SJSA1 (cell line): ENCODE measurements at regions not wholly inside any gene's neighbourhood (a gene's known extent, or its start where the extent isn't known, plus 50 kb on each side); places are given as distances from the start of the nearest gene placed in this dataset.
"Not testable (repeated sequence)": the region's sequence is repeated elsewhere in the genome, so short reads cannot be mapped to it uniquely, and the experiment has no call there.

Experiments
- DNase-seq, 2 experiments: peaks; one replicate each; pipeline ENCODE4 v3.0.0-alpha.2; 2015 to 2020; ENCODE audit warnings: low spot score in 2 of 2, low read depth in 1 of 2
- H3K27ac ChIP-seq: fragments of 250-450 bp; sonication (Bioruptor Pico); 2 replicates; pipeline ENCODE4 v1.5.1; 2020; ENCODE audit warnings: mild to moderate bottlenecking, moderate library complexity
- H3K27me3 ChIP-seq: fragments of 250-450 bp; sonication (Bioruptor Pico); replicated peaks from 2 replicates; pipeline ENCODE4 v1.5.1; 2020; ENCODE audit warnings: mild to moderate bottlenecking, moderate library complexity
- H3K36me3 ChIP-seq: fragments of 250-450 bp; sonication (Bioruptor Pico); 2 replicates; pipeline ENCODE4 v1.5.1; 2020; ENCODE audit warnings: mild to moderate bottlenecking
- H3K4me1 ChIP-seq: fragments of 250-450 bp; sonication (Bioruptor Pico); replicated peaks from 2 replicates; pipeline ENCODE4 v1.6.1; 2021; ENCODE audit warnings: mild to moderate bottlenecking
- H3K4me3 ChIP-seq: fragments of 250-450 bp; sonication (Bioruptor Pico); 2 replicates; pipeline ENCODE4 v1.5.1; 2020; ENCODE audit warnings: mild to moderate bottlenecking
- H3K9me3 ChIP-seq: fragments of 250-450 bp; sonication (Bioruptor Pico); replicated peaks from 2 replicates; pipeline ENCODE4 v1.5.1; 2020; ENCODE audit warnings: mild to moderate bottlenecking

DNA sequence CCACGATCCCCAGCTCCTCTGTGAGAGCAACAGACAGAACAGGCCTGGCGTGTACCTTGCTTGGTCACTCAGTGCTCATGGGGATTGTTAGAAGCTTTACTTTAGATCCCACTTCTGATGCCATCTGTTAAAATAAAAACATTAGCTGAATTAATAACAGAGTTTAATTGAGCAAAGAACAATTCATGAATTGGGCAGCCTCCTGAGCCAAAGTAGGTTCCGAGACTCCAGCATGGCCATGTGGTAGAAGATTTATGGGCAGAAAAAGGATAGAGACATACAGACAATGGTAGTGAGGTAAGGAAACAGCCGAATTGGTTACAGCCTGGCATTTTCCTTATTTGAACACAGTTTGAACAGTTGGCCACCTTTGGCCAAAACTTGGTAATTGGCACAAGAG is 223.9 kb upstream of the TRPC4 start:
- DNase-seq = no peak
- Histone ChIP-seq H3K36me3 (no peaks in the 10 kb centered on the region), H3K4me1 (no peaks in the 10 kb centered on the region), H3K4me3 (no peak overlapping the region), H3K27me3 (no peaks in the 10 kb centered on the region), H3K27ac (no peak overlapping the region), H3K9me3 (no peaks in the 10 kb centered on the region)

DNA sequence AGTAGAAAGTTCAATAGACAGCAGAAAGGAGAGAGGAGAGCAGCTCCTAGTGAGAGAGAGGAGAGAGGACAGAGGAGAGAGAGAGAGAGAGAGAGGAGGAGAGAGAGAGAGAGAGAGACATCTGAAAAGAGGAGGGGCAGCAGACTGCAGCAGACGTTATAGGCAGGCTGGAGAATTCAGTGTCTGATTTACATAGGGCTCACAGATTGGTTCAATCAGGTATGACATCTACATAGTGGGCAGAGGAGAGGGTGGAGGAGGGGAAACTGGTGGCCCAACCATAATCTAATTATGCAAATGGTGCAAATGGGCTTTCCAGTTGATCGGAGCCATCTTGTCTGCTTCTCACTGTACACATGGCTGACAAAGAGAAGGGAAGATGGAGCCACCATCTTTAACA is 221.3 kb upstream of the TRPC4 start:
- Histone ChIP-seq H3K27me3 (no peaks in the 10 kb centered on the region), H3K4me1 (no peaks in the 10 kb centered on the region), H3K4me3 (no peak overlapping the region), H3K27ac (no peak overlapping the region), H3K36me3 (no peaks in the 10 kb centered on the region), H3K9me3 (no peaks in the 10 kb centered on the region)
- DNase-seq = no peak

DNA sequence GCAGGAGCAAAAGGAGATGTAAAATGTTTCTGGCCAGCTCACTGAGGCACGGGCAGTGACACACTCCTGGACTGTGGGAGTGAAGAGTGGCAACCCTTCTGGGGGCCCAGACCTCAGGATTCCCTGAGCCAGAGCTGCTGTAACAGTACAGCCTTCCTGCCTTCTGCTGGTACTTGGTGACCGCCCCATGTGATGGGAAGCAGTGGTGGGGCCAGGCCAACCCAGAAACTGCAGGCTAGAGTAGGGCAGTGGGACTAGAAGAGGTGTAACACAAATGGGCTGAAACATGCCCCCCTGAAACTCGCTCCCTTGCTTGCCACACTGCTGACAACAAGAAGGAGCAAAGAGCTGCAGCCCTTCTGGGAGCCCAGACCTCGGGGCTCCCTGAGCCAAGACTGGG is 217.1 kb upstream of the TRPC4 start:
- no peak for DNase-seq
- Histone ChIP-seq H3K4me1 (no peaks in the 10 kb centered on the region), H3K4me3 (no peak overlapping the region), H3K36me3 (no peaks in the 10 kb centered on the region), H3K9me3 (no peaks in the 10 kb centered on the region), H3K27me3 (no peaks in the 10 kb centered on the region), H3K27ac (no peak overlapping the region)

DNA sequence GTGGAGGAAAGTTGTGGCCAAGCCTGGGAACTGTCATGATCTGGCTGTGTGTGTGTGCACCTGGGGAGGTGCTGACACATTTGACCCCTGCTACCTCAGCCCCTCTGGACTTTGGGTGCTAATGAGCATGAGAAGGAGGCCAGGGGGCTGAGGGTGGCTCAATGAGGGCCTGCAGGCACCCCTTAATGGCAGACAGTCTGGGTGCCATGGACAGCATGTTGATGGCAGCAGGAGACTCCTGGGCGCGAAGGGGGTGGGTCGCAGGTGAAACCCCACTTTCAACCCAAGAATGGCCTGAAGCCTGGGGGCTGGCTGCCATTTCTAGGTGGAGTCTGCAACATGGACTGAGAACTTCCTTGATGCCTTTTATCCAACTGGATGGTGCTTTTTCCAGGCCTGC is 216.4 kb upstream of the TRPC4 start:
- no peaks in the 10 kb centered on the region for H3K4me1 ChIP-seq
- no peak overlapping the region for H3K4me3 ChIP-seq
- no peak overlapping the region for H3K27ac ChIP-seq
- no peaks in the 10 kb centered on the region for H3K9me3 ChIP-seq
- DNase-seq = no peak
- H3K36me3 ChIP-seq = no peaks in the 10 kb centered on the region
- H3K27me3 ChIP-seq = no peaks in the 10 kb centered on the region

DNA sequence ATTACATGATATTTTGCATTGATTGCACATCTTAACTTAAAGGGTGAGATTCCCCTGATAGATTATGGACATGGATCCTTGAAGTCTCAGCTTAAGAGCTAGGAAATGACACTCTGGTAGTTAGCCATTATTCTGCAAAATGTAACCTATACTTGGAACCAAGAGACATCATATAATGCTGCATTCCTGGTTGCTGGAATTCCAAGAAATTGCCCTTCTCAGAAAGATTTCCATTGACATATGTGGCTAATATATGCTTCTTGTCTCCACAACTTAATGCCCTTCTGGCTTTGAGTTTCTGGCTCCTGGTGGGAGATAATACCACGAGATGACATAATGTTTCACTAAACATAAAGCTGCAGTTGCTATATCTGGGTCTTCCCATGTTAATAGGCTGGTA is 204.4 kb upstream of the TRPC4 start:
- H3K27me3 ChIP-seq = no peaks in the 10 kb centered on the region
- DNase-seq = no peak
- no peaks in the 10 kb centered on the region for H3K36me3 ChIP-seq
- no peaks in the 10 kb centered on the region for H3K4me1 ChIP-seq
- no peak overlapping the region for H3K27ac ChIP-seq
- H3K9me3 ChIP-seq = no peaks in the 10 kb centered on the region
- H3K4me3 ChIP-seq = no peak overlapping the region

DNA sequence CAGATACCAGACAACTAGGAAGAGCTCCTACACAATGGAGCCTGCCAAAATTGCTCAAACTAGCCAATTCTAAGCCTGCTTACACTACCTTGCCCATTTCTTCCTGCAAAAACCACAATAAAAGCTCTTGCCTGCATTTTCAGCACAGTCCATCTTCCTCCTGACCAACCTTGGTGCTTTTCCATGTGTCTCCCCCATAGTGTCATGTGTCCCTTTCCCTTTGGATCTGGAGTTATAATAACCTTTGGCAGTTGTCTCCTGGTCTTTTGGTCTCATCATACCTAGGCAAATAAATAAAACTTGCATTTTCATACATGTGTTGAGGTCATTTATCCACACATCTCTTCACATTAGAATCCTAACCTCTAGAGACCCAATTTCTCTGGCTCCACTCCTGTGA is 203.1 kb upstream of the TRPC4 start:
- Histone ChIP-seq H3K4me3 (no peak overlapping the region), H3K36me3 (no peaks in the 10 kb centered on the region), H3K4me1 (no peaks in the 10 kb centered on the region), H3K27me3 (no peaks in the 10 kb centered on the region), H3K9me3 (no peaks in the 10 kb centered on the region), H3K27ac (no peak overlapping the region)
- no peak for DNase-seq

DNA sequence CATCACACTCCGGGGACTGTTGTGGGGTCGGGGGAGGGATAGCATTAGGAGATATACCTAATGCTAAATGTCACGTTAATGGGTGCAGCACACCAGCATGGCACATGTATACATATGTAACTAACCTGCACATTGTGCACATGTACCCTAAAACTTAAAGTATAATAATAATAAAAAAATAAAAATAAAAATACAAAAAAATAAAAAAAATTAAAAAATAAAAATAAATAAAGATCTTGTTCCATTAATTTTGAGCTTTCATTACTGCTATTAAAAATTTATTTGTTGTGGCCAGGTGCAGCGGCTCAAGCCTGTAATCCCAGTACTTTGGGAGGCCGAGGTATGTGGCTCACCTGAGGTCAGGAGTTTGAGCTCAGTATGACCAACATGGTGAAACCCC is 201.8 kb upstream of the TRPC4 start:
- H3K27me3 ChIP-seq, H3K36me3 ChIP-seq, H3K27ac ChIP-seq, DNase-seq, H3K9me3 ChIP-seq, H3K4me3 ChIP-seq, H3K4me1 ChIP-seq: not testable (repeated sequence)

DNA sequence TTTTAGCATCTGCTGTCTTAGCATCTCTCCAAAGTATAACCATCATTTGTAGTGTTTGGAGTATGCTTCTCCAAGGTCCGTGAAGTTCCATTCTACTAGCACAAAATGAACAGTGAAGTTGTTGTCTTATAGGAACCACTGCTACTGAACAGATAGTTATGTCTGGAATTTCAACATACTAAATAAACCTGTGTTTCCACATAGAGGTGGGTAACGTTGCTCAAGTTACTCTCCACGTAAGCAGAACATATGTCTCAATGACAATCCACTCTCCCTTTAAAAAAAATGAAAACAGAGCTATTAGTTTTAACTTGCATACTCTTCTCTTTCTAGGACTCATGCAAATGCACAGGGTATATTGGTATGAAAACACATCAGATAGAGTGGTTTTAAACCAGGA is 184.3 kb upstream of the TRPC4 start:
- Histone ChIP-seq H3K27ac (no peak overlapping the region), H3K4me3 (no peak overlapping the region), H3K36me3 (no peaks in the 10 kb centered on the region)

DNA sequence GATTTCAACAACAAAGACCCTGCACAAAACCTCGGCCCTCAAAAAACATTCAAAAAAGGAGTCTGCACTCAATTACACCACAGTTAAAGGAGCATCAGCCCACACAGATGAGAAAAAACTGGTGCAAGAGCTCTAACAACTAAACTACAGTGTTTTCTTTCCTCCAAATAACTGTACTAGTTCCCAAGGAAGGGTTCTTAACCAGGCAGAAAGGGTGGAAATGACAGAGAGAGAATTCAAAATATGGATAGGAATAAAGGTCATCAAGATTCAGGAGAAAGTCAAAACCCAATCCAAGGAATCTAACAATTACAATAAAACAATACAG is 176.4 kb upstream of the TRPC4 start:
- Histone ChIP-seq H3K27ac (no peak overlapping the region), H3K4me1 (no peaks in the 10 kb centered on the region), H3K27me3 (no peaks in the 10 kb centered on the region), H3K9me3 (no peaks in the 10 kb centered on the region), H3K4me3 (no peak overlapping the region), H3K36me3 (no peaks in the 10 kb centered on the region)
- DNase-seq = no peak

More for the DNA sequence above, 184.3 kb upstream of the TRPC4 start:
- Histone ChIP-seq H3K27me3 (no peaks in the 10 kb centered on the region), H3K9me3 (no peaks in the 10 kb centered on the region), H3K4me1 (no peaks in the 10 kb centered on the region)
- no peak for DNase-seq

DNA sequence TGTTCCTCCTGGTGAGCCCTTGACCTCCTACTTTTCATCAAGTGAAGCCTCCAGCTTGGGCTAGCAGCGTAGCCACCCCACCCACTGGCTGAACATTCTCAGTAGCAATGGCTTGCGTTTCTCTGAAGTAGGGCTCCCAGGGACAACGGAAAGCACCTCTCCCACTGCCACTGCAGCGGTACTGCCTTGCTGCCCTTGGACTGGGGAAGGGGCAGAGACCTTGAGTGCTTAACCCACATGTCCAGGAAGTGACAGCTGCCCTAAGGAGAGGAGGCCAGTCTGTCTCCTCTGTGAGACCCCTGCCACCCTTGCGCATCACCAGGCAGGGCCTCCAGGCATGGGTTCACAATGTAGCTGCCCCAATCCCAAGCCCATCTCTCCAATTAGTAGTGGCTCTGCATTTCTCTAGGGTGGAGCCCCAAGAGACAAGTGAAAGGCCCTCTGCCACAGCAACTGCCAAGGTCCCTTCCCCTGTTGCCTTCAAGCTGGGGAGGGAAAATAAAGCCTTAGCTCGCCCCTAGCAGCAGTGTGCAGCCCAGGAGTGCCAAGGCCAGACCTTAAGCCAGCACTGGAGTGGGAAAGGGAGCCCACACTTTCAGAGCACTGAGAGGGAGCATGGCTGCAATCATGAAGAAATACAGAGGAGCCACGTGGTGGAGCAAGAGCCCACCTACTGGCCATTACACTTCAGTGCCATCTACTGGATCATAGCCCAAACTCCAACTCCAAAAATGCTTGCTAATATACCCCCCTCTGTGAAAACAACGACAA is 175.9 kb upstream of the TRPC4 start:
- Histone ChIP-seq H3K9me3 (no peaks in the 10 kb centered on the region), H3K27me3 (no peaks in the 10 kb centered on the region), H3K36me3 (no peaks in the 10 kb centered on the region), H3K4me1 (no peaks in the 10 kb centered on the region), H3K27ac (no peak overlapping the region), H3K4me3 (no peak overlapping the region)
- DNase-seq = peak in 1 of 2 experiments; percentile 2

DNA sequence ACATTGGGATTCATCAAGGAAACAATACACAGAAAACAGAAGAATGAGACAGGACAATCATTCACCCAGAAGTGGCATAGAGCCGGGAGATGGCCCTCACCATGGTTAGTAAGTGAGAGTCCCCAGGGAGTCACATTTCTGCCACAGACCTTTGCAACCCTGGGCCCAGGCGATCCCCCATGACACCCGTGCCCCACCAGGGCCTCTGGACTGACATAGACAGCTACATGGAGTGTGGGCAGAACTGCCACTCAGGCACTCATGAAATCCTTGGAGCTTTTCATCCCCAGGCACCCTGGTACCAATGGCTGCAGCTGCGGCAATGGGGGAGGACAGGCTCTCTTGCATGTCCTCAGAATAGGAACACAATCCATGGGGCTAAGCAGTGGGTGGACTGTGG is 174.5 kb upstream of the TRPC4 start:
- H3K36me3 ChIP-seq = no peaks in the 10 kb centered on the region
- H3K4me1 ChIP-seq = no peaks in the 10 kb centered on the region
- no peak for DNase-seq
- no peak overlapping the region for H3K27ac ChIP-seq
- no peaks in the 10 kb centered on the region for H3K27me3 ChIP-seq
- H3K9me3 ChIP-seq = no peaks in the 10 kb centered on the region
- H3K4me3 ChIP-seq = no peak overlapping the region

DNA sequence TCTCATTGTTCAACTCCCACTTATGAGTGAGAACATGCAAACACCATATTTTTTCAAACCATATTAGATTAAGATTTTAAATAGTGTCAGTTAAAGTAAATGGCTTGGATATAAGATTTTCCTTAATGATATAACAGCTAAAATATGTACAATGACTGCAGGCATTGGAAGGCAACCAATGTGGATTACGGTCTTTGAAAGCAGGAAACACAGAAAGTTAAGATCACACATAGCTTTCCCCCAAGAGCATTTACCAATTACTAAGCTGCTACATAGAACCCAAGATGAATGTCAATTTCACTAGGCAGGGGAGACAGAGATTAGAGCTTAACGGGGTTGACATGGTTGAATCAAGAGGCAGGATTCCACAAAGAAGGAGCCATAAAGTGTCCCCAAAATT is 173.2 kb upstream of the TRPC4 start:
- H3K4me1 ChIP-seq = no peaks in the 10 kb centered on the region
- no peaks in the 10 kb centered on the region for H3K36me3 ChIP-seq
- DNase-seq = no peak
- no peak overlapping the region for H3K4me3 ChIP-seq
- H3K27me3 ChIP-seq = no peaks in the 10 kb centered on the region
- H3K27ac ChIP-seq = no peak overlapping the region
- H3K9me3 ChIP-seq = no peaks in the 10 kb centered on the region

DNA sequence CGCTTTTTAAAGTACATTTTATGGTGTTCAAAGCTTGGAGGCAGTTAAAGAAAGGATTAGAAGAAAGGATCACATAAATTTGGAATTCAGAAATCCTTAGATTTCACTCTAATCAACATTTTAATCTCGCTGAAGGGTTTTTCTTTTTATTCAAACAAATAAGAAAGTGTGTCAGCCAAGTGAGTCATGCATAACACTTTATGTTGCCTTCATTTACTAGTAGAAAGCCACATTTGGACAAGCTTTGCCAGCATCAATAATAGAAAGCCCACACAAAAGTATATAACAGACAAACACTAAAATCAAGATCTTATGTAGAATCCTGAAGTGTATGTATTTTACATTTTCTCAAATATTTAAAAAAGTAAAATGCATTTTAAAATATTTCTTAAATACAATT is 154.9 kb upstream of the TRPC4 start:
- H3K4me3 ChIP-seq = no peak overlapping the region
- H3K4me1 ChIP-seq = no peaks in the 10 kb centered on the region
- no peaks in the 10 kb centered on the region for H3K36me3 ChIP-seq
- no peak for DNase-seq
- H3K27ac ChIP-seq = no peak overlapping the region
- no peaks in the 10 kb centered on the region for H3K9me3 ChIP-seq
- no peaks in the 10 kb centered on the region for H3K27me3 ChIP-seq

DNA sequence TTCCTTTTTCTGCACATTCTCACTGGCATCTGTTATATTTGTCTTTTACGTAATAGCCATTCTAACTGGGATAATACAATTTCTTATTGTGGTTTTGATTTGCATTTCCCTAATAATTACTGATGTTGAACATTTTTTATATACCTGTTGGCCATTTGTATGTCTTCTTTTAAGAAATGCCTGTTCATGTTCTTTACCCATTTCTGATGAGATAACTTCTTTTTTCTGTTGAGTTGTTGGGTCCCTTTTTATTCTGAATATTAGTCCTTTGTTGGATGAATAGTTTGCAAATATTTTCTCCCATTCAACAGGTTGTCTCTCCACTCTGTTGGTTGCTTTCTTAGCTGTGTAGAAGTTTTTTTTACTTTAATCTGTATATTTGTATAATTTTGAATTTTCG is 147.7 kb upstream of the TRPC4 start:
- Histone ChIP-seq H3K36me3 (no peaks in the 10 kb centered on the region), H3K4me1 (no peaks in the 10 kb centered on the region), H3K9me3 (no peaks in the 10 kb centered on the region), H3K27ac (no peak overlapping the region), H3K27me3 (no peaks in the 10 kb centered on the region), H3K4me3 (no peak overlapping the region)
- DNase-seq = no peak

DNA sequence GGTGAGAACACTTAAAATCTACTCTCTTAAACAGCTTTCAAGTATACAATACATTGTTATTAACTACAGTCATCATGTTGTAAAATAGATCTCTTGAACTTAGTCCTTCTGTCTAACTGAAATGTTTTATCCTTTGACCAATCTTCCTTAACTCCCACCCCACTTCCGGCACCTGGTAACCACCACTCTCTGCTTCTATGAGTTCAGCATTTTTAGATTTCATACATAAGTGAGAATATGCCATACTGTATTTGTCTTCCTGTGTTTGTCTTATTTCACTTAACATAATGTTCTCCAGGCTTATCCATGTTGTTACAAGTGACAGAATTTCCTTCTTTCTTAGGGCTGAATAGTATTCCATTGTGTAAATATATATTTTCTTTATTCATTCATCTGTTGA is 144.1 kb upstream of the TRPC4 start:
- Histone ChIP-seq H3K9me3 (no peaks in the 10 kb centered on the region), H3K4me1 (no peaks in the 10 kb centered on the region), H3K27me3 (no peaks in the 10 kb centered on the region), H3K4me3 (no peak overlapping the region), H3K36me3 (no peaks in the 10 kb centered on the region), H3K27ac (no peak overlapping the region)
- DNase-seq = no peak
